HG03103 (cell line): ENCODE measurements at regions not wholly inside any gene's neighbourhood (a gene's known extent, or its start where the extent isn't known, plus 50 kb on each side); places are given as distances from the start of the nearest gene placed in this dataset.

ENCODE experiments used
- ATAC-seq: cut with Tn5 transposase; IDR thresholded peaks from one replicate; pipeline ENCODE4 v1.9.1; 2021; ENCODE audit warnings: low read depth; ENCODE audit not compliant: unreplicated experiment

DNA sequence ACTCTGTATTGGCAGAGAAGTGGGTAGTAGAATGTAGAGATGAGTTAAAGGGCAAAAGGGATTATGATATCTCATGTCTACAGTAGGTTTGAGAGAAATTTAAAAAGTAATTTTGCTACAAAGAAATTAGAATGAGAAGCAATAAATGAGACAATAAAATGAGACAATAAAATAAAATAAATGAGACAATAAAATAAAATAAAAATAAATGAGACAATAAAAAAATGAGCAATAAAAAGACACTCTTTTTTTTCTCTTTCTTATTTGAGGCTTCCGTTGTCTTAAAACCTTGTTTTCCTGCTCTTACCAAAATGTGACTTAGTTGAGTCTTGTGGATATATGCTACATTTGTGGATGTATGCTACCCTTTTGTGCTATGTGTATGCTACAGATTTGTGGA lies 615.4 kb upstream of the PKDCC start:
- no peak for ATAC-seq

DNA sequence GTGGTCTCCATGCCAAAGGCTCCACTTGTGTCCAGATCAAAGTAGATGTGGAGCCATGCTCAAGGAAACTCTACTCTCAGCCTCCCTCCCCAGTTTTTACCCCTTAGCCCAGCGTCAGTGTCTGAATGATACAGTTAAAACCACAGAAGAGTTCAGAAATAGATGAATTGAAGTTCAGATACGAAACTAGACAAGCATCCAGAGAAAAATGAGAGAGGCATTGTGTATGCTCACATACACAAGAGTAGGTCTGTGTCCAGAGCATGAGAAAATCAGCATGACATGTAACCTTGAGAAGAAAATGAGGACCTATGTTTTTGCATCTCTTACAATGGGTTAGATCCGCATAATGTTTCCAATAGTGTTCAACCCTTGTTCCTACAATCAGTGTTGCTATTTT lies 612.8 kb upstream of the PKDCC start:
- no peak for ATAC-seq

DNA sequence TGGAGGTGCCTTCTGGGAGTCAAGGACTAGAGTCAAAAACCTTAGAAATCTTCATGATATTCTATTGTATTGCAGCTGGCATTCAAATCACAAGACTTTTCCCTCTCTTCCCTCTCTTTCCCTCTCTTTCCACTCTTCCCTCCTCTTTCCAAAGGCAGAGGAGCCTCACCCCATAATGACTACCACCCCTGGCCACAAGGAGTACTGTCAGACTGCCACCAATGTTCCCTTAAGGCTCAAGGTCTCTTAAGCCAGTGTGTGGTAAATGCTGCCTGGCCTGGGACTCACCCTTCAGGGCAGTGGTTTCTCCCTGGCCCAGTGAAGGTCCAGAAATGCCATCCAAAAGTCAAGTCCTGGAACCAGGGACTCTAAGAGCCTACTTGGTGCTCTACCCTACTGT lies 605.9 kb upstream of the PKDCC start:
- no peak for ATAC-seq

DNA sequence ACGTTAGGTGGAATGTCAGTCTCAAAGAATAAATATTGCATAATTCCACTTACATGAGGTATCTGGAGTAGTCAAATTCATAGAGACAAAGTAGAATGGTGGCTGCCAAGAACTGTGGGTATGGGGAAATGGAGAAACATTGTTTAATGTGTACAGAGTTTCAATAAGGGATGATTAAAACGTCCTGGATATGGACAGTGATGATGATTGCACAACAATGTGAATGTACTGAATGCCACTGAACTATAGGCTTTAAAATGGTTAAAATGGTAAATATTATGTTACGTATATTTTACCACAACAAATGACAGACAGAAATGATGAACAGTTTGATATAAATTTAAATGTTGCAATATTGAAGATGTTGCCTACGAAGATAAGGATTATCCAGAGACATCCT lies 602.0 kb upstream of the PKDCC start:
- ATAC-seq: no peak

DNA sequence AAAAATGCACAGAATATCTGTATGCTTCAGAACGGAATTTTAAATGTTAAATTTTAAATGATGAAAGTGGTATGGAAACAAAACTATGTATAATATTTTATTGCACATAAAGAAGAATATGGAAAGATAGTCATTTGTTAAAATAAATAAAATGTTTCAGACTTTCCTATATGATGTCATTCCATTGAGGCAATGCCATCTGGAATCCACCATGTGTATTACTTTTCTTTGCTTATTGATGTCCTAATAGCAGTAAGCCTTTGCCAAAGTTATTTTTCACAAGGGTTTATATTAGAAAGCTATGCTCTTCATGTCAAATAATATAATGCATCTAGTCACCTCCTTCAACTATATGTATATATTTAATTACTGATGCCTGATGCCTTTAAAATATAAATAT lies 601.6 kb upstream of the PKDCC start:
- ATAC-seq: no peak

DNA sequence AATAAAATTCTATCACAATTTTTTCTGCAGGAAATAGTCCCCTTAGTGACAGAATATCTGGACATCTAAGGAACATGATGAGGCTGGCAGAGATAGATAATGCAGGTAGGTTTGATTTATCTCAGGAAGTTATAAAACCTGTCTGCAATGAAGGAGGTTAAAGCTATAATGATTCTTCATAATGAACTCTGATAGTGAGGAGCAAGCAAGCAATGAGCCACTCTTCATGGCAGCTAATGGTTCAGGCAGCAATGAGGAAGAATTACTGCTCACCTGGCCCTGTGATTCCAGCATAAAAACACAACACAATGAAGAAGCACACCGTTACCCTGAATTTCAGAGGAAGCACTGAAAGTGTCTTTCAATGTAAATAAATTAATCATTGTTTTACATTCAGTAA lies 599.6 kb upstream of the PKDCC start:
- no peak for ATAC-seq

DNA sequence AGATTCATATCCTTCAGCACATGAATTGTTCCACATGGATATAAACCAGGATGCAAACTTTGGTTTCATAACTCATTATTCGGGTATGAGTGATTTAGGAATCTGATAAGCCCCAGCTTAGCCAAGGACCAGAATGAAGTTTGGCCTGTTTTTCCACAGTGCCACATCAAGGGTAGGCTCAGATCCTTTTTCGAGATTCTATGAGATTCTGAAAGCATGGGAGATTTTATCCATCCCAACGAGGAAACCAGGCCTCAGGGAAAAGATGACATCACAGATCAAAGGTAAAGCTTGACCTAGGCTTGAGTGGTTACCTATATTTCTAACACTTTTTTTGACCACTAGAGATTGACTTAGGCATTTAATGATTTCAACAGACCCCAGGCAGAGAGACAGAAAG lies 590.8 kb upstream of the PKDCC start:
- ATAC-seq: no peak

DNA sequence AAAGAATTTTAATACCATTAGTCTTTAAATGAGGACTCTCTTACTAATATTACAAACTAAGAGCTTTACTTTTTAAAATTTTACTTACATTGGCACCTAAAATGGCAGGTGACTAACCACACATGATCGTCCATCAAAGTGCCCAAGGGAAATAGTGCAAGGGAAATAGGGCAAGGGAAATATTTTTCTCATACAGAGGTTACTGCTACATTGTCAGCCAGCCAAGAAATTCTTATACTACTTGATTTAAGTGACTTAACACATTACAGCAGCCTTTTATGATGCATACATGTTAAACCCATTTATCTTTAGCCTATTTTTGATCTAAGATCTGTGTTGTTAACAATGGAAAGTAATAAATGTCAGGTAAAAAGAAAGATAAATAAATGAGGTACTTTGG lies 587.2 kb upstream of the PKDCC start:
- ATAC-seq: no peak

DNA sequence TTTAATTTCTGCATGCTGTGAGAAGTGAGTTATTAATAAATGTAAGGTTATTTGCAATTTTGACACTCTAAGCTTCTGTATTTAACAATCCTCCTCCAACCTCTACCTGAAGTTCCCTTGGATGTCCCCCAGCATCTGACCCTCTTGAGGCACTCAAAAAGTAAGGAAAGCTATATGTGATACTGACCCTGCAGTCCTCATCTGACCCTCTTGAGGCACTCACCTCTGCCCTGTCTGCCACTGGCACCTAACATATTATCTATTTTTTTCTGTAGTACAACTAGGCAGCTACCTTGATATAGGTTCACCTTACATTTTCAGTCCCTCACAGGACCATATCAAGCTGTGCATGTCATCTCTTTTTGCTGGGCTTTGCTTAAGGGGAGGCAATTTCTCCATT lies 583.4 kb upstream of the PKDCC start:
- no peak for ATAC-seq

DNA sequence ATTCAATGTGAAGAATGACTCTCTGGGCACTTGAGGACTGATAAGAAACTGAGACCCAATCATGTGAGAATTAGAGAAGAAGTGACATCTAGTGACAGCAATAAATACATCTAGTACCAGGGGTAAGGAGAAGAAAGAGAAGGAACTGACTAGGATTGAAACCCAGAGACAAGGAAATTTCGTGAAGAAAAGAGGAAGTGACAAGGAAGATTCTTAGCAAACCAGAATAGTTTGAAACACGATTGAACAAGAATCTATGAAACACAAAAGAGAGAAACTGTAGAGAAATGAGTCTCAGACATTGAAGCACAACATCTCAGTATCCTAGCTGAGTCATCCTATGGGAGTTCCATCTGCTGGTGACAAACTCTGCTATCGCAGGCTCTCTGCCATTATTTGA lies 571.9 kb upstream of the PKDCC start:
- no peak for ATAC-seq

DNA sequence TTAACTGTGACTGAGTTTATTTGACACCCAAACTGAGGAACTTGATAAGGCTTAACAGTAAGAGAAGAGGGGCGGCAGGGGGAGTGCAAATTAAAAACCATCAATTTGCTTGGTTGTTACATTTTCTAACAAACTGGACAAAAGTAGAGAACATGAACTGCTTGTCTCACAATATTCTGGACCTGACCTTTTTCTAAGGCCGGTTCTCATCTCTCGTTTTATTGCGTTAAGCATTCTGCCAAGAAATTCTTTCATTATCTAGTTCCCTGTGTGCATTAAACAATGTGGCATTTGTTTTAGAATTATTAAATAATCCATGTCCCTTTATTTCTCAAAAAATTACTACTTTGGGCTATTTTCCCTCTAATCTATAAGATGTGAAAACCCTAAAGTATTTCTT lies 565.2 kb upstream of the PKDCC start:
- ATAC-seq: no peak

DNA sequence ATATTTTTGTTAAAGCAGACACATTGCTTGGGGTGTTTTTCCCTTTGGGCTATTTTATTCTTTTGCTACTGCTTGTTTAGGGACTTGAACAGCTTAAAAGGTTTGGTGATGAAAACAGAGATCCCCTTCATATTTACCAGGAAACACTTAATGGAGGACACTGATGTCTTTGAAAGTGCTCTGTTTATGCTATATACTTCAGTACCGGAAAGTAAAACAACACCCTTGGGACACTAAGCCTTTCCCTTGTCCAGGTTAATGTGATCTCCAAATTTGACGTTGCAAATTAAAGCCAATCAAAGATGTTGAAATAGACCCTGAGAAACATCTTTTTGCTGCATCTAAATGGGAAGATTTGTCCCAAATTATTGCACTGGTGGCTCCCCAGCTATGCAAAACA lies 564.6 kb upstream of the PKDCC start:
- no peak for ATAC-seq

DNA sequence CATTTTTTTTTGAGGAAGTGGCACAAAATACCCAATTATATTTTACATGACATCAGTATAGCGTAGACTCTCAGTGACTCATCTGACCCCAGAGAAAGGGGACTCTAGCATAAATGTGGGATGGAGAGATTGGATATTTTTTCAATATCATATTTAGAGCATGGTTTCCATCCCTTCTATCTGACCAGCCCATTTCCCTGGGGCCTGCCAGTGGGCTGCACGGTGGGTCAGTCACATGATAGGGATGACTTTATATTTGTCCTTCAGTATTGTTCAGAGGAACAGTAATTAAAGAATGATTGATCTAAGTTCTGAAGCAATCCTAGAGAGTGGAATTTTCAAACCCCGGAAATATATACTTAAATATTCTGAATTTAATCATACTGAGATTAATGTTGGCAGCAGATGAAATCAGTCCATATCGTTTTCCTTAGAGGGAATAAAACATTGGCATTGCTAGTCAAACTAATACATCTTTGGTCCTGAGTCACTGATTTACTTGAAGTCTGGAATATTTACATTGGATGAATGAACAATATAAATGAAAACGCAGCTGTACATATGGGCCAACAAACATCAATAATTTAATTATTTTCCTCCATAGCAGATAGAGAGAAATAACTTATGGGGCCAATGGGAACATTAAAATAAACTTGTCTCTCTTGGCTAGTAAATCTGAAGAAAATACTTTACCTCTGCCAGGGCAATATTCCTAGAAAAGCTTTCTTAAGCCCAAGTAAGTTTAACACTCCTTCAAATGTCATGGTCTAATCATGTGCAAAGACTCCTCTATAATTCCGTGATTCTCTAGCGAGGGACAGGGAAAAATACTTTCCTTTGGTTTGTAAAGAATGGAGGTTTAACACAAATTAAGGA lies 563.6 kb upstream of the PKDCC start:
- no peak for ATAC-seq

DNA sequence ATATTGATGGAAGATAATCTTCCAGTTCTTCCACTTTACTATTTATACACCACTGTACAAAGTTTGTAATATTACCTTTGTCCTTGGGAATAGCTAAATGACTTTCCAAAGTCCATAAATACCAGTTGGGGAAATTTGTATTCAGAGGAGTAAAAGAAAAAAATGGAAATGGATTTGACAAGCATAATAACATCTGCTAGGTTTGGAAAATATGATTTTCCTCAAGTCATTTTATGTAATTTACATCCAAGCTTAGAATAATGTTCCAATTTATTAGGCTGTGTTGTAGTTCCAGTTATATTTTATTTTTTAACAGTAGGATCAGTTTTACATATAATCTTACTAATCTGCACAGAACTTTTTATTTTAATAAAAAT lies 563.0 kb upstream of the PKDCC start:
- no peak for ATAC-seq

DNA sequence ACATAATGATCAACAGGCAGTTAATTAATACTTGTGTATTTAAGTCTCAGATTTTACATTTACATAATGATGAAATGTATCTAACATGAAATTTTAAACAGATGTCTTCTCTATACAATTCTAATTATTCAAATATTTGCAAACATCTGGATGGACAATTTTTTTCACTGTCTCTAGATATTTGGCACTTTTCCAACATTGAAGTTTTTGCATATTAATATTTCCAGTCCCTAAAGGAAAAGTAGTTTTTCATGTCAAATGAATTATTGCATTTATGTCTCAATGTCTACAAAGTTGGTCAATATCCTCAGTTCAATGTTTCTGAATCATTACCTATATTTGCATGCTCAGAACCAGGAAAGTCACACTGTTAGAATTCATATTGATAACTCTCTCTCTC lies 560.9 kb upstream of the PKDCC start:
- no peak for ATAC-seq

DNA sequence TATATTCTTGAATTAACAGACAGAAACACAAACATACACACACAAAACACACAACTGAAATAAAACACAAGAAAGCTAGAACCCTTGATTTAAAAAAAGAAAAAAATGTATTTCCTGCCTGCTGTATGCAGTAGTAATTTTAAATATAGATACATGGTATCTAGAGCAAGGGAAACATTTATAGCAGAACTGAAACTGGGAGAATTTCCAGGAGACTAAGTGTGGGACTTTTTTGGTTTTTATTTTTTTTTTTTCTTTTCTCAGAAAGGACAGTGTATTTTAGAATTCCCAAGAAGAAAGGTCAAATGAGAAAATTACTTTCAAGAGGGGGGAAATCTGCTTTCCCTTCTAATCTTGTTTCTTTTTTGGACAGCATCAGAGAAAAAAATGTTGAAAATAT lies 558.9 kb upstream of the PKDCC start:
- no peak for ATAC-seq

DNA sequence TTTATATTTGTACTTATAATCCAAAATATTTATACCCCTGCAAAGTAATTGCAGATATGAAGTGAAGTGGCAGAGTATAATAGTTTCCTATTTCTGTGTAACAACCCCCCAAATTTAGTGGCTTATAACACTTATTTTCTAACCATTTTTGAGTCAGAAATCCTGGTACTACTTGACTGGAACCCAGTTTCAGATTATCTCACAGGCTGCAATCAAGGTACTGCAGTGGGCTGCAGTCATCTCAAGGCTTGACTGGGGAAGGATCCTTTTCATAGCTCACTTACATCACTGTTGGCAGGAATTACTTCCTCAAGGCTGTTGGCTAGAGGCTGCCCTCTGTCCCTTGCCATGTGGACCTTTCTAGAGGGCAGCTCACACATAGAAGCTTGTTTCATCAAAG lies 558.2 kb upstream of the PKDCC start:
- ATAC-seq: no peak

DNA sequence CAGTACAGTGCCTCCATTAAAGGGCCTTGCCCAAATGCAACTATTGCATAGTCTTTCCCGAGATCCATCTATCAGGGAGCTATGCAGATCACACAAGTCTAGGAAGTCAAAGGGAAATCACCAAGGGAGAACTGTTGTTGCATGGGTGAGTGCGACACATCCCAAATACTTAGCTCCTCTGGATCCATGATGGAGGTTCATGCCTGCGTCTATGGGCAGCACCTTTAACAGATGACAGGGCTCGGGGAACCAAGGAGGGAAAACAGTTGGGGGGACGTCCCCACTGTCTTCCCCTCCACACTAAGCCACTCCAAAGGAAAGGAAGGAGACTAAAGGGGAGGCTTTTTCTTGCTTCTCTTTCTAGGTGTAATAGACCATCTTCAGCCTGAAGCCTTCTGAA lies 552.8 kb upstream of the PKDCC start:
- no peak for ATAC-seq

DNA sequence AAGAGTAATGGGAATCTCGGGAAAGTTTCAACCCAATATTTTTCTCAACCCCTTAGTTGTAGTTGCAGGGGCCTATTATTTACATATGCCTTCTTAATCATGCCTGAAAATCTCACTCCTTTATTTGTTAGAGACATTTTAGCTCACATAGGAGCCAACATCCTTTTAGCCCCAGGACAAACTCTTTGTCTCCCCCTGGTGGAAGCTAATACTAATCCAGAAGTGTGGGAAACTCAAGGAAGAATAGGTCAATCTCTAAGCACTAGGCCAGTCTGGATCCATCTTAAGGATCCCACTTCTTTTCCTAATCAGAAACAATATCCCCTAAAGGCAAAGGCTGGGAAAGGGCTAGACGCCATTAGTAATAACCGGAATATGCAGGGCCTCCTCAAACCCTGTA lies 550.9 kb upstream of the PKDCC start:
- no peak for ATAC-seq

DNA sequence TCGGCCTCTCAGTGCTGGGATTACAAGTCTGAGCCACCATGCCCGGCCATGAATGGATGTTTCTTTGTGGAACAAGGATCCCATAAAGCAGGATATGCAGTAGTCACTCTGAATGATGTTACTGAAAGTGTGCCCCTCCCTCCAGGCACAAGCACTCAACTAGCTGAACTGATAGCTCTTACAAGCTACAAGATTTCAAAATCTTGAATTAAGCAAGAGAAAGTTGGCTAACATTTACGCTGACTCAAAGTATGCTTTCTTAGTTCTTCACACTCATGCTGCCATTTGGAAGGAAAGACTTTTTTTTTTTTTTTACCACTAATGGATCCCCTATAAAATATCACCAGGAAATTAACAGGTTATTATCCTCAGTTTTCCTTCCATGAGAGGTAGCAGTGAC lies 549.0 kb upstream of the PKDCC start:
- ATAC-seq: no peak

DNA sequence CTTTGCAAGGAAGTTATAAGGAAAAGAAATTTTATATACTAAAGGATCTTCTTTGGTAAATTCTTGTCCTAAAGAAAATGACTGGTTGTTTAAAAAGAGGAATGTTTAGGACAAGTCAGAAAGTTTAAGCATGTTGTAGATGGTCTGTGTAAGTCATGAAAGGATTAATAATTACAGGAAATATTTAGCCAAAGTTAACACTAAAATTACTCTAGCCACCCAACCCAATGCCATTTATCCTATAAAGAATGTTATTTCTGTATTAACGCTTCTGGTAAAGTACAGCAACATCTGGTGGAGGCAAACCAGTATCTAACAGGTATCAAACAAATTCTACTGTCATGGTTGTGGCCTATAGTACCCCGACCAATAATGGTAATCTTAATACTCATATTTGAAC lies 546.9 kb upstream of the PKDCC start:
- no peak for ATAC-seq

DNA sequence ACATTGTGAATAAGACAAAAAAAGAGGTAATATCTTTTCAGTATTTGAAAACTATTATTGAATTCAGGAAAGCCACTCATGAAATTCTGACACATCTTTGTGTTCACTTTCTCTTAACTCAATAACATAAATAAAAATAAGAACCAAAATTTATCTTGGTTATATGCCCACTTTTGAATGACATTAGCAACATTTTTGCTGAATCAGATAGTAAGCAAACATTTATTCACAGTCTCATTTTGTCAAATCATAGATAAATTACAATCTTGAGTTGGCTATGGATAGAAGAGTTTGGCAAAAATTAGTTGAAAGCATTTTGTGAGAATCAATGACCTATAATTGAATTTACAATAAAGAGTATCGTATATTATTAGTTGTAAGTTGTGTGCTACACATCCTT lies 545.1 kb upstream of the PKDCC start:
- no peak for ATAC-seq

DNA sequence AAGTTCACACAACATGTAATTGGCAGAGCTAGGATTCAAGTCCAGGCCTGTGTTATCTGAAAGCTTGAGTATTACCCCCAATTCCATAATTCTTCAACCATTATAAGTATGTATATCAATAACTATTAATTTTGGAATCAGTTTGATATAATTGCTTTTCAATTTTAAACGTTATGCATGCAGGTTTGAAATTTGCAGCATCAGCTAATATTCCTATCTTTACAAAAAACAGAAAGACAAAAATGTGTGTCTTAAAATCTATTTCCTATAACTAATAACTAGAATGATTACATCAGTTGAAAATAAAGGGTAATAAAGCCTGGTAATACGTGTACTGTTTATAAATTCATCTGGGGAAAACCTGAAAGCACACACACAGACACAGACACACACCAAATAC lies 543.3 kb upstream of the PKDCC start:
- no peak for ATAC-seq
